ENCODE measurements at regions not wholly inside any gene's neighbourhood (a gene's known extent, or its start where the extent isn't known, plus 50 kb on each side); places are given as distances from the start of the nearest gene placed in this dataset.

DNA sequence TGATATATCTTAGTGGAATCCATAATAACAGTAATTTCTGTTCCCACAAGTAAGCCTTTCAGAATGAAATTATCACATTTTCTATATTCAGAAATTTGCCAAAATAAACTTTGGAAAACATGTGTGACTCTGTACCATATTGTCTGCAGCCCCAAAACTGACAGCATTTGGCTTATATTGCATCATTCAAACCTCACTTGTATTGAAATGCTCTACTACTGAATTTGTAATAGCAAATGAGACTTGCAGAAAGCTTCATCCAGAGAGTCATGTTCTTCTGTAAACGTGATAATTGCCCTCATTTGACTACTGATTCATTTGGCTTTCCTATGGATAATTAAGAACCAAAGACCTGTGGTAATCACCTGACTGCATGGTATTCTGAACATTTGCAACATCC is 1249.5 kb upstream of the CDH18 start:
- Histone ChIP-seq H3K4me3 (no peak overlapping the region), H3K36me3 (ENCODE audit: low read depth, missing control alignments) (no peaks in the 10 kb centered on the region), H3K9me3 (no peaks in the 10 kb centered on the region), H3K4me1 (no peaks in the 10 kb centered on the region), H3K27me3 (no peaks in the 10 kb centered on the region), H3K27ac (no peak overlapping the region)
- intact Hi-C loops (cut with DNase I; ENCODE audit: low total_unique reads): no loop called here
- WGBS, 2 donors: 34 to 40% methylated on average over 1 of the region's 1 CpG
- TF ChIP-seq, protein P1, sequence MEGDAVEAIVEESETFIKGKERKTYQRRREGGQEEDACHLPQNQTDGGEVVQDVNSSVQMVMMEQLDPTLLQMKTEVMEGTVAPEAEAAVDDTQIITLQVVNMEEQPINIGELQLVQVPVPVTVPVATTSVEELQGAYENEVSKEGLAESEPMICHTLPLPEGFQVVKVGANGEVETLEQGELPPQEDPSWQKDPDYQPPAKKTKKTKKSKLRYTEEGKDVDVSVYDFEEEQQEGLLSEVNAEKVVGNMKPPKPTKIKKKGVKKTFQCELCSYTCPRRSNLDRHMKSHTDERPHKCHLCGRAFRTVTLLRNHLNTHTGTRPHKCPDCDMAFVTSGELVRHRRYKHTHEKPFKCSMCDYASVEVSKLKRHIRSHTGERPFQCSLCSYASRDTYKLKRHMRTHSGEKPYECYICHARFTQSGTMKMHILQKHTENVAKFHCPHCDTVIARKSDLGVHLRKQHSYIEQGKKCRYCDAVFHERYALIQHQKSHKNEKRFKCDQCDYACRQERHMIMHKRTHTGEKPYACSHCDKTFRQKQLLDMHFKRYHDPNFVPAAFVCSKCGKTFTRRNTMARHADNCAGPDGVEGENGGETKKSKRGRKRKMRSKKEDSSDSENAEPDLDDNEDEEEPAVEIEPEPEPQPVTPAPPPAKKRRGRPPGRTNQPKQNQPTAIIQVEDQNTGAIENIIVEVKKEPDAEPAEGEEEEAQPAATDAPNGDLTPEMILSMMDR (IDR thresholded peaks at IDR 0.05): no peak
- TF ChIP-seq POLR2A (IDR thresholded peaks at IDR 0.05): no peak
- no peak for DNase-seq

DNA sequence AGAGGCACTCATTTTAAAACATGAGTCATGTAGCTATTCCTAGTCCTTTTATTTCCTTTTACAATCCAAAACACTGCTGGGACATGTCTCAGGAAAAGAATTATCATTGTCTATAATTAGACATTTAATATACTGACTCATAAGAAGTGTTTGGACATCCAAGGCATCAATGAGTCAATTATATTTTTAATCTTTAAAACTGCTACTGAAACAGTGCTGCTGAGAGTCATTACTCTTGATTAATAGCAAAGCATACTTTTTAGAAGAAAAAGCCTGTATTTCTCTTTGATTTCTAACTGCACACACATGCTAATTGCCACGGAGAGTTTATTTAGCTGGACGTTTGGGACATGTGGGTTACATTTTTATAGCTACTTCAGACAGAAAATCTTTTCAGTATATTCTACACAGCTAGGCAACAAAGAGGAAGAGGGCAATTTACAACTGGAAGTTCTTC is 1249.0 kb upstream of the CDH18 start:
- H3K4me1 ChIP-seq: no peaks in the 10 kb centered on the region
- no peaks in the 10 kb centered on the region for H3K36me3 ChIP-seq (ENCODE audit: low read depth, missing control alignments)
- intact Hi-C loops (cut with DNase I; ENCODE audit: low total_unique reads): no loop called here
- 20 to 37% methylated on average over 2 of the region's 2 CpGs for WGBS, 2 donors
- no peaks in the 10 kb centered on the region for H3K27me3 ChIP-seq
- DNase-seq: no peak
- no peaks in the 10 kb centered on the region for H3K9me3 ChIP-seq
- TF ChIP-seq, protein P1 (IDR thresholded peaks at IDR 0.05): no peak
- no peak for TF ChIP-seq POLR2A (IDR thresholded peaks at IDR 0.05)
- H3K27ac ChIP-seq: no peak overlapping the region
- H3K4me3 ChIP-seq: no peak overlapping the region

DNA sequence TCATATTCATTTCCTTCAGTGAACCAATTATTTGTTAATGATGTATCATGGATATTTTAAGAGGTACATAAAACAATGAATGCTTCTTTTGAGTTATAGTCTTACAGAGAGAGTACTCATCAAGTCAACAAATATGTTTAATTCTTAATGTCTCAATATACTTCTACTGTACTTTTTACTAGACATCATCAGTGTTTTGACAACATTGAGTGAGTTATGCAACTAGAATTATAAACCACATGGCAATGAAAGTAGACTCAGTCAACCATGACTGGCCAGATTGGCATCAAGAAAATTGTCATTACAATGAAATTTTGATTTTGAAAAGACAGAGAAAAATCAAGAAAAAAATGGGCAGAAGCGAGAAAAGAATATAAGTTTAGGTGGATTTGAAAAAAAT is 1248.1 kb upstream of the CDH18 start:
- Histone ChIP-seq H3K36me3 (ENCODE audit: low read depth, missing control alignments) (no peaks in the 10 kb centered on the region), H3K4me1 (no peaks in the 10 kb centered on the region), H3K9me3 (no peaks in the 10 kb centered on the region), H3K27ac (no peak overlapping the region), H3K4me3 (no peak overlapping the region), H3K27me3 (no peaks in the 10 kb centered on the region)
- intact Hi-C loops (cut with DNase I; ENCODE audit: low total_unique reads): no loop called here
- no peak for DNase-seq
- whole genome bisulfite sequencing, 2 donors: 81 to 88% methylated on average over 1 of the region's 1 CpG
- TF ChIP-seq POLR2A (IDR thresholded peaks at IDR 0.05): no peak
- TF ChIP-seq, protein P1 (IDR thresholded peaks at IDR 0.05): no peak

DNA sequence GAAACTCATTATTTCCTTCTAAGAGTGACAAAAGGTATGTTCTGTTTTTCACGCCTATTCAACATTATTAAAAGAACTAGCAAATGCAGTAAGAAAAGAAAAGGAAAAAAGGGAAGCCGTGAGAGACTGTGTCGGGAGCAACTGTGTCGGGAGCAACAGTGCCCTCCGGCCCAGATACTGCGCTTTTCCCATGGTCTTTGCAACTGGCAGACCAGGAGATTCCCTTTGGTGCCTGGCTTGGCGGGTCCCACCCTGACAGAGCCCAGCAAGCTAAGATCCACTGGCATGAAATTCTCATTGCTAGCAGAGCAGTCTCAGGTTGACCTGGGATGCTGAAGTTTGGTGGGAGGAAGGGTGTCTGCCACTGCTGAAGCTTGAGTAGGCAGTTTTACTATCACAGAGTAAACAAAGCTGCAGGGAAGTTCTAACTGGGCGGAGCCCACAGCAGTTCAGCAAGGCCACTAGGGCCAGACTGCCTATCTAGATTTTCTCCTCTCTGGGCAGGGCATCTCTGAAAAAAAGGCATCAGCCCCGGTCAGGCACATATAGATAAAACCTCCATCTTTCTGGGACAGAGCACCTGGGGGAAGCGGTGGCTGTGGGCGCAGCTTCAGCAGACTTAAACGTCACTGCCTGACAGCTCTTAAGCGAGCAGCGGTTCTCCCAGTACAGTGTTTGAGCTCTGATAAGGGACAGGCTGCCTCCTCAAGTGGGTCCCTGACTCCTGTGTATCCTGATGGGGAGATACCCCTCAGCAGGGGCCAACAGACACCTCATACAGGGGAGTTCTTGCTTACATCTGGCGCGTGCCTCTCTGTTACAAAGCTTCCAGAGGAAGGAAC is 1237.4 kb upstream of the CDH18 start:
- intact Hi-C loops (cut with DNase I; ENCODE audit: low total_unique reads): no loop called here
- DNase-seq: no peak
- TF ChIP-seq, protein P1 (IDR thresholded peaks at IDR 0.05): no peak
- TF ChIP-seq POLR2A (IDR thresholded peaks at IDR 0.05): no peak
- Histone ChIP-seq H3K27me3 (no peaks in the 10 kb centered on the region), H3K4me1 (no peaks in the 10 kb centered on the region), H3K9me3 (no peaks in the 10 kb centered on the region), H3K36me3 (ENCODE audit: low read depth, missing control alignments) (no peaks in the 10 kb centered on the region), H3K27ac (no peak overlapping the region), H3K4me3 (no peak overlapping the region)
- WGBS, 2 donors: 92 to 93% methylated on average over 15 to 16 of the region's 16 CpGs

GRCh38 chr5:21221616-21222015 is 1233.6 kb upstream of the CDH18 start:
- no peaks in the 10 kb centered on the region for H3K36me3 ChIP-seq (ENCODE audit: low read depth, missing control alignments)
- intact Hi-C loops (cut with DNase I; ENCODE audit: low total_unique reads): no loop called here
- 80% methylated on average over 1 of the region's 1 CpG for WGBS, 2 donors
- no peak for DNase-seq
- no peaks in the 10 kb centered on the region for H3K9me3 ChIP-seq
- no peaks in the 10 kb centered on the region for H3K27me3 ChIP-seq
- TF ChIP-seq, protein P1 (IDR thresholded peaks at IDR 0.05): no peak
- TF ChIP-seq POLR2A (IDR thresholded peaks at IDR 0.05): no peak
- no peaks in the 10 kb centered on the region for H3K4me1 ChIP-seq
- H3K4me3 ChIP-seq: no peak overlapping the region
- no peak overlapping the region for H3K27ac ChIP-seq

Data from testis (tissue), 2 donors.